ENCODE measurements at regions not wholly inside any gene's neighbourhood (a gene's known extent, or its start where the extent isn't known, plus 50 kb on each side); places are given as distances from the start of the nearest gene placed in this dataset.

- DNase-seq (ENCODE audit: low read depth): no peak
Observed at GRCh38 chr6:90403489-90404381, 107.1 kb upstream of the BACH2 start.

GRCh38 chr6:90402831-90403192, 106.2 kb upstream of the BACH2 start:
- DNase-seq (ENCODE audit: low read depth): no peak

DNA sequence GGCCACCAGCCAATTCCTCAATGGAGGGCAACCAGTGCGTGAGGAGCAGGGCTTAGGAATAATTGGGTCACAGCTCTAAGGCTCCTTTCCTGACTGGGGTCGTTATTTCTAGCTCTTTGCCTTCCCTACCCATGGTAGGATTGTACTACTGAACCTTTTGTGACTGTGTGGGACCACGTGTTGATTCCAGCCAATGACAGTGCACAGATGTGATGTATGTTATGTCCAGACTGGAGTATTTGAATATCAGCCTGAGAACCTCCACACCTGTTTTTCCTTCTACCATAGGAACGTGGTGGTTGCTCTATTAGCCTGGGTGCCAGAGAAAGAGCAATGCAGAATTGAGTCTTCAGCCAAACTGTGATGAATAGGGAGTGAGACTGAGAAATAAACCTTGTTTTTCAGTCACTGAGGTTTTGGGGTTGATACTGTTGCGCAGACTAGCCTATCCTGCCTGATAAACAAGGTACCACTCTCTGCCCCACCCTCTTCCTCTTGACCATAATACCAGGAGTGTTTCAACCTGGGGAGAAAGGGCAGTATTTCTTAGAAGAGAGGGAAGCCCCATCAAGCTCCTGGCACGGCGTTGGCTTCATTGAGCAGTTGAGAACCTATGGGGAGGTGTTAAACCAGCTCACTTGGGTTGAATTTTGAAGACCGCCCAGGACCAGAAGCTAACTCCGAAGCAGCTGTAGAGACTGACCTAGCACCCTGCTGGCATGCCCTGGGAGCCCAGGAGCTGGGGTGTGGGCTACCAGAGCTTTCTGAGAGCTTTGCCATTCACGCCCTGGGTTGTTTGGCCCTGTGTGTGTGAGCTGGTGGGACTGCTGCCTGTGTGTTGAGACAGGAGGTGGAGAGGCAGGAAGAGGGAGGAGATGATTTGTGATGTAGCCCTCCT, 105.5 kb upstream of the BACH2 start:
- no peak for DNase-seq (ENCODE audit: low read depth)

GRCh38 chr6:90399970-90400369, 103.3 kb upstream of the BACH2 start:
- no peak for DNase-seq (ENCODE audit: low read depth)

DNA sequence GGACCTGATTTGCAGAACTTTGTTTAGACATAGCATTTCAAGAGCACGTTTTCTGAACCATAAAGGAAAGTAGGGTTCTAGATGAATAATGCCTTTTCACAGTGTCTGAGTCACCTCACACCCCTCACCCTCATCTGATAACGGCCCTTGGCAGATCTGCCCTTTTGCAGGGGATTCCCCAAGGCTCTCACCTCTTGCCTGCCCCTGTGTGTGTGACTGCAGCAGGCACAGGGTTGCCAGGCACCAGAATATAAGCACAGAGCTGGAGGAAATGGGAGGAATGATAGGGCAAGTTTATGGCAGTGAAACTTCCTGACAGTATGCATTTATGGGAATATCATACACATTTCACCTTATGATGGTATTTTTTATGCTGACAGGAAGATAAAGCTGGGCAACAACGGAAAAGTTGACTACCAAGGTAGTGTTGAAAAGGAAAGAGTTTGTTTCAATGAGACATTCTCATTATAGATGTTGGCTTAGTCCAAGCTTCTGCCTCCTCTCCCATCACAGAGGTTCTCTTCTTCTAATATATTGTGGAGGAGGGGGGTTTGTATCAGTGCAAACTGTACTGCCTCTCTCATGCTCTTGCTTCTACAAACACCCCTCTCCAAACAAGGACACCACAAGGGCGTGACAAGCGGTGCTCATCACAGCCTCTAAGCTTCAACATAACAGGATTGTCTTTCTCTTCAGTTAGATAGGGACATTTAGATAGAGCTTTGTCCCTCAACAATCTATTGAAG, 101.5 kb upstream of the BACH2 start:
- no peak for DNase-seq (ENCODE audit: low read depth)

DNA sequence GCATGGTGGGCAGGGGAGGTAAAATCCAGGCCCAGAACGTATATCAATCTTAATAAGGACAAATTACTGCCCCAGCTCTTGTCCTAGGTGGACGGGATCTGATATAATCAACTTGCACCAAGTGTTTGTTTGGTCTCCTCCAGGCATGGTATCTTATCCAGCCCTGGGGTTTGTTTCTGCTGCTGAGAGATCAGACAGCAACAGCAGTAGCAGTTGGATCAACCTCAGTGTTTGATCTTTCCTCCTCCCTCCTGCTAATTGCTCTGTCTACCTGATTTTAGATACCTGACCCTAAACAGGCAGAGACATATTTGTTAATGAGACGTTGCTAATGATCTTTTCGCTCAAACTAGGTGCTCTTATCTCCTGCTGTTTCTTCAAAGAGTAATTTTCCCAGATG, 100.4 kb upstream of the BACH2 start:
- DNase-seq (ENCODE audit: low read depth): no peak

DNA sequence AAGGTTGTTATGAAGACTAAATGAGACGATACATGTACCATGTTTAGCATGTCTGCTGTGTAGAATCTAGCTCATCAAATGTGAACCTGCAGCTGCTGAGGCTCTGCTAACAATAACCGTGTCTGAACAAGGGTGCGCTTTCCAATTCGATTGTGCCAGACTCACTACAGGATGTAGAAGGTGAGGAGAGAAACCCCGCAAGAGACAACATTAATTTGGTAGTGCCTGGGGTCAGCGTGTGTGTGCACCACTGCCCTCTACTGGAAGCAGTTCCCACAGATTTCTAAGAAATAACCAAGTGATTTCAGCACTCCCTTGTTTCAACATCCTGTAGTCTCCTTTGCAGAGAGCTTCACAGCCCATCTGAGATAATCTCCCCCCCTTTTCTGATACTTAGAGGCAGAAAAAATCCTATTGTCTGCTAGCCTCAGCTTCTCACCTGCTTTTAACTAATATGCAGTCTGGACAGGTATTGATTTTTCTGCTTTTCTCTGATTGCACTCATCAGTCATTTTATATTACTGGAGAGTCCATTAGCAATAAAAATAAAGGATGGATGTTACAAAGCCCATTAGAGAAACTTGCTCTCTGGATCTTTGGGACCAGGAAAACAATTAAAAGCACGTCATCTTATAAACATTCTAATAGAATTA, 96.7 kb upstream of the BACH2 start:
- no peak for DNase-seq (ENCODE audit: low read depth)

- no peak for DNase-seq (ENCODE audit: low read depth)
Observed at GRCh38 chr6:90390379-90390778, 93.7 kb upstream of the BACH2 start.

GRCh38 chr6:90388395-90388794, 91.8 kb upstream of the BACH2 start:
- DNase-seq (ENCODE audit: low read depth): no peak

- no peak for DNase-seq (ENCODE audit: low read depth)
Observed at GRCh38 chr6:90387826-90388225, 91.2 kb upstream of the BACH2 start.

GRCh38 chr6:90387383-90387775, 90.7 kb upstream of the BACH2 start:
- DNase-seq (ENCODE audit: low read depth): no peak

GRCh38 chr6:90386399-90387382, 90.0 kb upstream of the BACH2 start:
- no peak for DNase-seq (ENCODE audit: low read depth)

- no peak for DNase-seq (ENCODE audit: low read depth)
Observed at GRCh38 chr6:90385759-90386313, 89.2 kb upstream of the BACH2 start.

DNA sequence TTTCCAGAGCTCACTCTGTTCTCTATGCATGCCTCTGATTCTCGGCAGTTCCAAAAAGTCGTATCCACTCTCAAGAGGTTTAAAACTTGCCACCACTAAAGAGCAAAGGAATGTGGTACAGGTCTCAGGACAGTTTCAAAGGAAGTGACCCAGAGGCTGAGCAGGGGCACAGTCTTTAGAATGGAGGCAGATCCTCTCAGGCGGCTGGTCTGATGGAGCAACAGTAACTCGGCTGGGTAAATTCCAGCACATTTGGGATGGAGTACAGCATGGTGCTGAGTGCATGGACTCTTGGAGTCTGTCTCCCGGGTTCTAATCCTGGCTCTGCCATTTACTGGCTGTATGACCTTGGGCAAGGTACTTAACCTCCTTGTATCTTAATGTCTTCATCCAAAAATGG, 88.1 kb upstream of the BACH2 start:
- no peak for DNase-seq (ENCODE audit: low read depth)

DNA sequence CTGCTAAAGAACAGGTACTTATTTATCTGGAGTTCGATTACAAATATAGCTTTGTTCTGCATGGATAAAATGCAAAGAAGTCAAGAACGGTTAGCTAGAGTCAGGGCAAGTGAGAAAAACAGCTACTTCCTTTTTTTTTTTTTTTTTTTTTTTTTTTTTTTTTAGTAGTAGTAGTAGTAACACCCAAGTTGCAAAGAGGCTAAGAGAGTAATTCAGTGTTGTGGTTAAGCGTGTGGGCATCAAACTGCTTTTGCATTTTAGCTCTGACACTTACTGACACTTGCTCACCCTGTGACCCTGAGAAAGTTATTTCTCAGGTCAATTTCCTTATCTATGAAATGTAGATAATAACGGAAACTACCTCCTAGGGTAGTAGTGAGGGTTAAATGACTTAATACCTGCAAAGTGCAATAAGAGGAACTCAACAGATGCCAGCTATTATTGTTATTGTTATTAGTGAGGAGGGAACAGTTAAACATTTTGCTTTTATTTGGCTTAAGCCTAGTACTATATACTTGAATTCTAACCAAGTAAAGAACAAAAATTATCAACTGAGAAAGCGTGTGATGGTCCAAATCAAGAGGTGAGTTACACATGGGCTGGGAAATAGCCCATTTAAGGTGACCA, 86.7 kb upstream of the BACH2 start:
- no peak for DNase-seq (ENCODE audit: low read depth)

DNA sequence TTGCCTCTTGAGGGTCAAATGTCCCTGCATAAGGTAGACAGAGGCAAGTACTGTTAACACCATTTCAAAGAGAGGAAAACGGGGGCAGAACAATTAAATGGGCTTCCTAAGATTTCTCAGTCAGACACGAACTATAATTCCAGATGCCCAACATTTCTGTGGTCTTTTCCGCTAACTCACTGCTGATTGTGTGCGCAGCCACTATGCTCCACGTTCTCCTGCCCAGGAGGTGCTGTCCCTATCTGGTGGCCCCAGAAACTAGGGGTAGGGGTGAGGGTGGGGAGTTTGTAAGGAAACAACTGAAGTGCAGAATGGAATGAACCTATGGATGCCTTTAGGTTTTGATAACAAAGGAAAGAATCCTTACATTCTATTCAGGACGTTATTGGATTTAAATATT, 86.1 kb upstream of the BACH2 start:
- no peak for DNase-seq (ENCODE audit: low read depth)

- DNase-seq (ENCODE audit: low read depth): peak; percentile 28
Observed at GRCh38 chr6:90375681-90376439, 79.2 kb upstream of the BACH2 start.

GRCh38 chr6:90374201-90374600, 77.6 kb upstream of the BACH2 start:
- DNase-seq (ENCODE audit: low read depth): no peak

DNA sequence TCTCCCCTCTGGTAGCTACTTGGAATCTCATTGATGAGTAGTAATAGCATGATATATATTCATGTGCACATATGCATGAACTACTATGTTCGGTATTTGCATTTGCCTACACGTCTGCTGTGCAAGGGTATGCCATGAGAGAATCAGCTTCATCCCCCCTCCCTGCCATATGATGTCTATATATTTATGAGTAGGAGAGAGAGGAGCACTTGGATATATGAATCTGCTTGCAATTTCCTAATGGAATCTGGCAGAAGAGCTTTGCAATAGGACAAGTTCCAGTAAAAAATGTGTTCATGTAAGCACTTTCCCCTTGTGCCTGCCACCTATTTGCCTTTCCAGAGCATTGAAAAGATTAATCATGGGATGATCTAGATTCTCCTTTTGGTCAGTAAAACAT, 76.2 kb upstream of the BACH2 start:
- DNase-seq (ENCODE audit: low read depth): no peak
